Body of pancreas (tissue), 4 donors: ENCODE measurements at regions not wholly inside any gene's neighbourhood (a gene's known extent, or its start where the extent isn't known, plus 50 kb on each side); places are given as distances from the start of the nearest gene placed in this dataset.

Experiments used
- POLR2A ChIP-seq, 3 donors: fragments of 450-650 bp; IDR thresholded peaks; one replicate each; pipeline ENCODE4 v1.6.1; 2016; ENCODE audit warnings: antibody characterized with exemption in 3 of 3, mild to moderate bottlenecking in 2 of 3
- TF ChIP-seq, protein P1 (sequence below), 7 experiments: fragments of 450-650 bp in 4 of 7; fragments of 200-600 bp in 3 of 7; sonication (generic) in 3 of 7; IDR thresholded peaks; one replicate each; pipeline ENCODE4 v1.5.1; 2016 to 2019; ENCODE audit warnings: antibody characterized with exemption in 7 of 7

DNA sequence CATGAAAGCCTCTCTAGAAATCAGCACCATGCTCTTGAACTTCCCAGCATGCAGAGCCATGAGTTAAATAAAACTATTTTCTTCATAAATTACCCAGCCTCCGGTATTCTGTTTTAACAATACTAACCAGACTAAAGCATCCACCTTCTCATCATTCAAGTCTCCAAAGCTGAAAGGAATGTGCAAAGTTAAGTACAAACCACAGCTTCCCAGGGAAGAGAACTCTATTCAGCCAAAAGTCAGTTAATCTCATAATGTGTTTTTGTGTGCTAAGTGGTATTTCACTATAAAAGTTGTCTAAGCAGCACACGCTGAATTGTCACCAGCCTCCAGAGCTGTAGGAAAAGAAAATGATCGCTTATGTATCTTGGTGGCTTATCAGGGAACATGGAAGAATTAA lies 135.5 kb upstream of the KCNH8 start:
- TF ChIP-seq, protein P1, sequence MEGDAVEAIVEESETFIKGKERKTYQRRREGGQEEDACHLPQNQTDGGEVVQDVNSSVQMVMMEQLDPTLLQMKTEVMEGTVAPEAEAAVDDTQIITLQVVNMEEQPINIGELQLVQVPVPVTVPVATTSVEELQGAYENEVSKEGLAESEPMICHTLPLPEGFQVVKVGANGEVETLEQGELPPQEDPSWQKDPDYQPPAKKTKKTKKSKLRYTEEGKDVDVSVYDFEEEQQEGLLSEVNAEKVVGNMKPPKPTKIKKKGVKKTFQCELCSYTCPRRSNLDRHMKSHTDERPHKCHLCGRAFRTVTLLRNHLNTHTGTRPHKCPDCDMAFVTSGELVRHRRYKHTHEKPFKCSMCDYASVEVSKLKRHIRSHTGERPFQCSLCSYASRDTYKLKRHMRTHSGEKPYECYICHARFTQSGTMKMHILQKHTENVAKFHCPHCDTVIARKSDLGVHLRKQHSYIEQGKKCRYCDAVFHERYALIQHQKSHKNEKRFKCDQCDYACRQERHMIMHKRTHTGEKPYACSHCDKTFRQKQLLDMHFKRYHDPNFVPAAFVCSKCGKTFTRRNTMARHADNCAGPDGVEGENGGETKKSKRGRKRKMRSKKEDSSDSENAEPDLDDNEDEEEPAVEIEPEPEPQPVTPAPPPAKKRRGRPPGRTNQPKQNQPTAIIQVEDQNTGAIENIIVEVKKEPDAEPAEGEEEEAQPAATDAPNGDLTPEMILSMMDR (IDR thresholded peaks at IDR 0.05) = no peak
- TF ChIP-seq POLR2A (IDR thresholded peaks at IDR 0.05) = no peak
